ENCODE measurements at regions not wholly inside any gene's neighbourhood (a gene's known extent, or its start where the extent isn't known, plus 50 kb on each side); places are given as distances from the start of the nearest gene placed in this dataset.
"Not testable (repeated sequence)": the region's sequence is repeated elsewhere in the genome, so short reads cannot be mapped to it uniquely, and the experiment has no call there.

- ChIA-PET CTCF (no interaction called here), POLR2A (no interaction called here)
- no peaks in the 10 kb centered on the region for H3K36me3 ChIP-seq (ENCODE audit: control insufficient read depth, insufficient read depth, low read length)
- no peaks in the 10 kb centered on the region for H3K4me1 ChIP-seq (ENCODE audit: control insufficient read depth, insufficient read depth, low read length)
- intact Hi-C loops (cut with micrococcal nuclease; ENCODE audit: unreplicated experiment) (no loop called here), in situ Hi-C loops (cut with HindIII; ENCODE audit: low pct_unique_long_range_greater_than_20kb, low sequenced_read_pairs) (no loop called here)
- ATAC-seq (no peak), DNase-seq (ENCODE audit: low read depth, low spot score) (no peak)
- no TSS peak for BruUV-seq (replicated peaks)
- no peak overlapping the region for H3K4me3 ChIP-seq (ENCODE audit: low read depth in 2 of 2, low read length in 2 of 2)
- no peak overlapping the region for H3K27ac ChIP-seq (ENCODE audit: low read length)
- no peaks in the 10 kb centered on the region for H3K9me3 ChIP-seq (ENCODE audit: control insufficient read depth, insufficient read depth, low read depth, low read length)
- H3K27me3 ChIP-seq (ENCODE audit: control insufficient read depth, insufficient read depth, low read length) = no peaks in the 10 kb centered on the region
- TF ChIP-seq CTCF (IDR thresholded peaks at IDR 0.05) = no peak
Observed at GRCh38 chr6:58198301-58198700, 880.9 kb downstream of the PRIM2 start.

DNA sequence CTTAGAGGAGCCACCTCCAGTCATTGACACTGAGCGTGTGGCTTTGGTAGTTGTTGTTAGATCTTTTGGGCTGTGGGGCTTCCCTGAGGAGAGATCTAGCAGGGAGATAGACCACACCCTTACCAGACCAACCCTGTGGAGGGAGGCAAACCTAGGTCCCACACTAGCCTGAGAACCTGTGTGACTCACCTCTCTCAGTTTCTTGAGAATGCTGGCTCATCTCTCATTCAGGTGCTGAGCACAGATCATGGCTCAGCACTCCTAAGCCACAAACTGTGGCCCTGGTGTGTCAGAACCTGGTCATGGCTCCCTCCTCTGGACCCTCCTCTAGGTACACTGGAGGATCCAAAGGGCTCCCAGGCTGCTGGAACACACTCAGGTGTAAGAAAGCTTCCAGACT, 919.7 kb downstream of the PRIM2 start:
- H3K36me3 ChIP-seq (ENCODE audit: control insufficient read depth, insufficient read depth, low read length); BruUV-seq (replicated peaks); H3K9me3 ChIP-seq (ENCODE audit: control insufficient read depth, insufficient read depth, low read depth, low read length); H3K27ac ChIP-seq (ENCODE audit: low read length); H3K4me1 ChIP-seq (ENCODE audit: control insufficient read depth, insufficient read depth, low read length); CTCF ChIA-PET; POLR2A ChIA-PET; ATAC-seq; H3K4me3 ChIP-seq (ENCODE audit: low read depth in 2 of 2, low read length in 2 of 2); DNase-seq (ENCODE audit: low read depth, low spot score); intact Hi-C loops (cut with micrococcal nuclease; ENCODE audit: unreplicated experiment); H3K27me3 ChIP-seq (ENCODE audit: control insufficient read depth, insufficient read depth, low read length); in situ Hi-C loops (cut with HindIII; ENCODE audit: low pct_unique_long_range_greater_than_20kb, low sequenced_read_pairs): not testable (repeated sequence)

- H3K27me3 ChIP-seq (ENCODE audit: control insufficient read depth, insufficient read depth, low read length); intact Hi-C loops (cut with micrococcal nuclease; ENCODE audit: unreplicated experiment); POLR2A ChIA-PET; BruUV-seq (replicated peaks); H3K9me3 ChIP-seq (ENCODE audit: control insufficient read depth, insufficient read depth, low read depth, low read length); H3K27ac ChIP-seq (ENCODE audit: low read length); in situ Hi-C loops (cut with HindIII; ENCODE audit: low pct_unique_long_range_greater_than_20kb, low sequenced_read_pairs); H3K4me3 ChIP-seq (ENCODE audit: low read depth in 2 of 2, low read length in 2 of 2); CTCF ChIA-PET; H3K36me3 ChIP-seq (ENCODE audit: control insufficient read depth, insufficient read depth, low read length); H3K4me1 ChIP-seq (ENCODE audit: control insufficient read depth, insufficient read depth, low read length); ATAC-seq; DNase-seq (ENCODE audit: low read depth, low spot score): not testable (repeated sequence)
Observed at GRCh38 chr6:58238421-58238820, 921.0 kb downstream of the PRIM2 start.

- H3K4me1 ChIP-seq (ENCODE audit: control insufficient read depth, insufficient read depth, low read length); H3K27ac ChIP-seq (ENCODE audit: low read length); H3K36me3 ChIP-seq (ENCODE audit: control insufficient read depth, insufficient read depth, low read length); H3K4me3 ChIP-seq (ENCODE audit: low read depth in 2 of 2, low read length in 2 of 2); BruUV-seq (replicated peaks); H3K27me3 ChIP-seq (ENCODE audit: control insufficient read depth, insufficient read depth, low read length); POLR2A ChIA-PET; intact Hi-C loops (cut with micrococcal nuclease; ENCODE audit: unreplicated experiment); H3K9me3 ChIP-seq (ENCODE audit: control insufficient read depth, insufficient read depth, low read depth, low read length); DNase-seq (ENCODE audit: low read depth, low spot score); CTCF ChIA-PET; in situ Hi-C loops (cut with HindIII; ENCODE audit: low pct_unique_long_range_greater_than_20kb, low sequenced_read_pairs); ATAC-seq: not testable (repeated sequence)
Observed at GRCh38 chr6:58257625-58258024, 940.2 kb downstream of the PRIM2 start.

GRCh38 chr6:58290177-58290576, 972.7 kb downstream of the PRIM2 start:
- H3K27me3 ChIP-seq (ENCODE audit: control insufficient read depth, insufficient read depth, low read length) = no peaks in the 10 kb centered on the region
- H3K9me3 ChIP-seq (ENCODE audit: control insufficient read depth, insufficient read depth, low read depth, low read length) = no peaks in the 10 kb centered on the region
- intact Hi-C loops (cut with micrococcal nuclease; ENCODE audit: unreplicated experiment) = no loop called here
- no peak for TF ChIP-seq TCF7L2 (IDR thresholded peaks at IDR 0.05; ENCODE audit: low read depth, low read length)
- TF ChIP-seq CTCF (IDR thresholded peaks at IDR 0.05) = no peak
- no peak for TF ChIP-seq REST (IDR thresholded peaks at IDR 0.05; ENCODE audit: insufficient read depth in 1 of 2, low read depth in 2 of 2, low read length in 1 of 2)
- no peak for TF ChIP-seq POLR2AphosphoS5 (IDR thresholded peaks at IDR 0.05; ENCODE audit: low read depth, low read length)
- no peak for TF ChIP-seq SIN3A (IDR thresholded peaks at IDR 0.05; ENCODE audit: borderline replicate concordance, insufficient read depth, low read depth, low read length)
- no peak overlapping the region for H3K27ac ChIP-seq (ENCODE audit: low read length)
- no peaks in the 10 kb centered on the region for H3K36me3 ChIP-seq (ENCODE audit: control insufficient read depth, insufficient read depth, low read length)
- CTCF ChIA-PET = no interaction called here
- DNase-seq (ENCODE audit: low read depth, low spot score) = no peak
- POLR2A ChIA-PET = no interaction called here
- in situ Hi-C loops (cut with HindIII; ENCODE audit: low pct_unique_long_range_greater_than_20kb, low sequenced_read_pairs) = no loop called here
- no peak overlapping the region for H3K4me3 ChIP-seq (ENCODE audit: low read depth in 2 of 2, low read length in 2 of 2)
- no TSS peak for BruUV-seq (replicated peaks)
- no peak for ATAC-seq
- no peaks in the 10 kb centered on the region for H3K4me1 ChIP-seq (ENCODE audit: control insufficient read depth, insufficient read depth, low read length)

Data from Panc1 (cell line).